Astrocyte (in vitro differentiated cells and primary cell): ENCODE measurements at regions not wholly inside any gene's neighbourhood (a gene's known extent, or its start where the extent isn't known, plus 50 kb on each side); places are given as distances from the start of the nearest gene placed in this dataset.

Experiments used
- CTCF ChIP-seq: IDR thresholded peaks from 2 replicates; pipeline ENCODE4 v1.5.1; 2011; ENCODE audit warnings: low read depth, mild to moderate bottlenecking, inconsistent platforms, low read length, moderate library complexity; ENCODE audit not compliant: insufficient read depth
- EZH2 ChIP-seq: IDR thresholded peaks from 2 replicates; pipeline ENCODE4 v1.6.1; 2012; ENCODE audit warnings: mild to moderate bottlenecking, low read length, inconsistent platforms; ENCODE audit not compliant: insufficient read depth

- TF ChIP-seq CTCF (no peak), EZH2 (no peak)
Measured at GRCh38 chr3:56856752-56857151, 55.0 kb upstream of the ARHGEF3 start.
